ENCODE measurements at regions not wholly inside any gene's neighbourhood (a gene's known extent, or its start where the extent isn't known, plus 50 kb on each side); places are given as distances from the start of the nearest gene placed in this dataset.
"Not testable (repeated sequence)": the region's sequence is repeated elsewhere in the genome, so short reads cannot be mapped to it uniquely, and the experiment has no call there.

- no peak for DNase-seq (ENCODE audit: low read depth, low spot score)
- H3K27ac ChIP-seq: no peak overlapping the region
These were observed 242.8 kb upstream of the GBE1 start for GRCh38 chr3:82004266-82004665.

GRCh38 chr3:82002986-82003642 lies 241.7 kb upstream of the GBE1 start:
- no peak overlapping the region for H3K27ac ChIP-seq
- DNase-seq (ENCODE audit: low read depth, low spot score): no peak

GRCh38 chr3:82002491-82002890 lies 241.0 kb upstream of the GBE1 start:
- no peak for DNase-seq (ENCODE audit: low read depth, low spot score)
- no peak overlapping the region for H3K27ac ChIP-seq

GRCh38 chr3:82001276-82001923 lies 240.0 kb upstream of the GBE1 start:
- no peak for DNase-seq (ENCODE audit: low read depth, low spot score)
- H3K27ac ChIP-seq: no peak overlapping the region

DNA sequence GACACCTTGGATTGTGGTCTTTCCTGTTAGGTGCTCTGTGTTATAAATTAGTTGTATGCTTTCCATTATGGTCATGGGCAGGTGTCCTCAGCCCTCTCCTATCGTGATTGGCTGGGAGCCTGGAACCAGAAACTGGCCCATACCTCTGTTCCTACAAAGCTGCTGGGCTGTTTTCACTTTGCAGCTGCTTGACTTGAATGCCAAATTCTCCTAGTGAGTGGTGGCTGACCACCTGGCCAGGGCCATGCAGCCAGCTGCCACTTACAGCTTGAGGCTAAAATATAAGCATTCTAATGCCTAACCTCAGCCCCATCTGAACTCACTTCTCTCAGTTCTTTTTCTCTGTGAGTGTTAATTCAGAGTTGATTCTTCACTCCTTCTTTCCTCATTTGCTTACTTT lies 239.3 kb upstream of the GBE1 start:
- H3K27ac ChIP-seq: no peak overlapping the region
- DNase-seq (ENCODE audit: low read depth, low spot score): no peak

- no peak overlapping the region for H3K27ac ChIP-seq
- no peak for DNase-seq (ENCODE audit: low read depth, low spot score)
These were observed 238.9 kb upstream of the GBE1 start for GRCh38 chr3:82000350-82000749.

- H3K27ac ChIP-seq: no peak overlapping the region
- DNase-seq (ENCODE audit: low read depth, low spot score): no peak
These were observed 237.5 kb upstream of the GBE1 start for GRCh38 chr3:81998907-81999306.

- no peak overlapping the region for H3K27ac ChIP-seq
- DNase-seq (ENCODE audit: low read depth, low spot score): no peak
These were observed 236.8 kb upstream of the GBE1 start for GRCh38 chr3:81998139-81998755.

DNA sequence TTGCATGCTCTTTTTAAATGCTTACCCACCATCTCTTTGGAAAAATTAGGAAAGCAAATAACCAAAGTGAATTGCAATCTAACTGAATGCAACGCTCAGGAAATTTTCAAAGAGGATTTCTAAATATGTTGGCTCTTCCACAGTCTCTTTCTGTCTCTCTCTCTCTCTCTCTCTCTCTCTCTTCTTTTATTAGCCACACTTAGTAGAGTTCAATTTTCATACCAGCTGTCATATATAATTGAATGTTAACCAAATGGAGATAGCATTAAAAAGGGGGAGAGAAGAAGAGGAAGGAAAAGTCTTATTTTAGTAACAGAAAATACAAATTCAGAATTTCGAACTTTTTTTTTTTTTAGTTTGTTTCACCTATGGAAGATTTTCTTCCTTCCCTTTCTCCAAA lies 235.9 kb upstream of the GBE1 start:
- no peak for DNase-seq (ENCODE audit: low read depth, low spot score)
- no peak overlapping the region for H3K27ac ChIP-seq

GRCh38 chr3:81995329-81995728 lies 233.9 kb upstream of the GBE1 start:
- no peak for DNase-seq (ENCODE audit: low read depth, low spot score)
- no peak overlapping the region for H3K27ac ChIP-seq

DNA sequence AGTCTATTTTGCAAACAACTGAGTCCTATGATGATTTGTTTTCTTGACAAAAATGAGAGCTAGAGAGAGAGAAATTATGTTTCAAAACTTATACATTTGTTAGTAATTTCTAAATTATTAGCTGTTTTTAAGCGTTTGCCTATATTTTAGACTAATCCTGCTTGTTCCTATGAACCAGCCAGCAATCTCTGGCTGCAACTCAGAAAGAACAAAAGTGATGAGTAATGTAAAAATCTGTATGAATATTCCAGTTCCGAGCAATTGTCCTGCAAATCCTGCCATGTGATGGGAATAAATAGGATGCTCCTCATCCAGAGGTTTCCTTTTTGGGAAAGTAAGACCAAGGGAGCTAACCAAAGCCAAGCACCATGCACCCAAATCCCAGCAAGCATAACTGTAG lies 228.3 kb upstream of the GBE1 start:
- H3K27ac ChIP-seq: no peak overlapping the region
- no peak for DNase-seq (ENCODE audit: low read depth, low spot score)

DNA sequence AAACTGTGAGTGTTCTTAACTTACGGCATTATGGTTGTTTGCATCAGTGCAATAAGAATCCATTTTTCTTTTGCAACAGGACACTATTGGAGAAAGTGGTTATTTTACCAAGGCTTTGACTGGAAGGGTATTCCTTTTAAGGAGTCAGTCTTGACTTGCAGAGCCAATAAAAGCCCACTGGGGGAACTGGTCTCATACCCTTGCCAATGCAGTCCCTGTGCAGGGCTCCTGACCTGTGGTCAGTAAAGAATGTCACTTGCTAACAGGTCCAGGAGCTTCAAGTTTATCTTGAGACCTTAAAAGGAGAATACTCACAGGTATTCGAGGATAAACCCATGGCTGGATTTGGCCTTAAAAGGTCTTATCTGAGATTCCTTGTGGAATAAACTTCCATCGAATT lies 227.8 kb upstream of the GBE1 start:
- H3K27ac ChIP-seq: no peak overlapping the region
- DNase-seq (ENCODE audit: low read depth, low spot score): no peak

DNA sequence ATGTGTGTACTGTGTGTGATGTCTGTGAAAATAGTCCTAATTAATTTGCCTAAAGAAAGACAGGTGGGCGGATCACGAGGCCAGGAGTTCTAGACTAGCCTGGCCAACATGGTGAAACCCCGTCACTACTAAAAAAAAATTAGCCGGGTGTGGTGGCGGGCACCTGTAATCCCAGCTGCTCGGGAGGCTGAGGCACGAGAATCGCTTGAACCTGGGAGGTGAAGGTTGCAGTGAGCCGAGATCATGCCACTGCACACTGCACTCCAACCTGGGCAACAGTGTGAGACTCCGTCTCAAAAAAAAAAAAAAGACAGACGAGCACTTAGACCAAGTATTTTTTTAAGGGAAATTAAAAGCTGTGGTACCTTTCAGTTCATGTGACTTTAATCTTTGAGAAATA lies 226.0 kb upstream of the GBE1 start:
- not testable (repeated sequence) for DNase-seq (ENCODE audit: low read depth, low spot score); H3K27ac ChIP-seq

GRCh38 chr3:81985996-81986723 lies 224.7 kb upstream of the GBE1 start:
- H3K27ac ChIP-seq: no peak overlapping the region
- no peak for DNase-seq (ENCODE audit: low read depth, low spot score)

GRCh38 chr3:81983382-81983781 lies 221.9 kb upstream of the GBE1 start:
- H3K27ac ChIP-seq: no peak overlapping the region
- no peak for DNase-seq (ENCODE audit: low read depth, low spot score)

DNA sequence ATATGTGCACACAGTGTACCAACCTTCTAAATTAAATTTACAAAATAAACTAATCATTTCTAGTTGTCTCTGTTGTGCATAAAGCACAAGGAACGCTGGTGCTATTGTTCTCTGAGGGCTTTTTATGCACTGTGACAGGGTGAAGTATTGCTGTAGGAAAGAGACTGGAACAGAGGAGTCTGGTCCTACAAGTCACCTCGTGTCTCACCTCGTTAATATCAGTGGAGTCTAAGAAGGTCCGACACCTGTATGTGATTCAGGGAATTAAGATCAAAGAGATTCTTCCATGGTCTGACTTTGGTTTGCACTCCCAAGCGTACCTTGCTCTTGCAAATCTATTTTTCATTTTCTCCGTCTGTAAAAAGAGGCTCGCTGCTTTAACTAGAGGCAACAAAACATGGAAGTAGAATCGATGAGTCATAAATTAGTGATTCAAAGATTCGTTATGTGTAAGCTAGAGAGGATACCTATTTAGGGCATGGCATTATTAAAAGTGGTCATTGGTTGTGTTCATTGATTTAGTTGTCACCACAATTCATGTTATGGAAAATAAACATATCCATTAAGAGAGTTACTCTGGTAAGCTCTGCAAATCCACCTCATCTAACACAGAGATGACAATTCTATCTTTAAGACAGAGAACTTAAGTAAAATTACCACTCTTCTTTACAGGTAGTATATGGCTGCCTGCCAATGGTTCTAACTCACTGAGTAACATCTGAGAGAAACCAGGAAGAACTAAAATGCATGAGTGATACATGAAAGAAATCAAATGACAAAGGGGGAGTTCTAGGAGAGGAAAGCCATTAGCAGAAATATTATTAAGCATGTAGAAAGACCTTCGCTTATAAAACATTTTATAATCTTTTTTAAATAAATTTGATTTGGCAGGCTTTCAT lies 219.4 kb upstream of the GBE1 start:
- peak; percentile 40 for DNase-seq (ENCODE audit: low read depth, low spot score)
- H3K27ac ChIP-seq: peak overlapping the region; percentile 48

DNA sequence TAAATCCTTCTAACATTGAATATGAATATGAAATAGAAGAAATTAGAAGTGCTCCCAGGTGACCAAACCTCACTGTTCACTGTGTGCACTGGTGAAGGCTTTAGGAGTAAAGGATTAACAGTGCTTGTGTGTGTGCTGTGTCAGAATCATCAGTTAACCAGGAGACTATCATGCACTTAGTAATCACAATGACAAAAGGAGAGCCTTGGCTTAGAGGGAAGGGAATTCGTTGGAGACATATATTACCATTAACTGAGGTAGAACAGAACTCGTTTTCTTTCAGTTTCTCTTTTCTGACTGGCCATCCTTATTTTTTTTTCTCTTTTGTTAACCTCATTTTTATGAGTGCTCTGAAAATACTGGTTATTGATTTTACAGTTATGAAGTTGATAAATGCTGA lies 213.3 kb upstream of the GBE1 start:
- H3K27ac ChIP-seq: no peak overlapping the region
- DNase-seq (ENCODE audit: low read depth, low spot score): no peak

DNA sequence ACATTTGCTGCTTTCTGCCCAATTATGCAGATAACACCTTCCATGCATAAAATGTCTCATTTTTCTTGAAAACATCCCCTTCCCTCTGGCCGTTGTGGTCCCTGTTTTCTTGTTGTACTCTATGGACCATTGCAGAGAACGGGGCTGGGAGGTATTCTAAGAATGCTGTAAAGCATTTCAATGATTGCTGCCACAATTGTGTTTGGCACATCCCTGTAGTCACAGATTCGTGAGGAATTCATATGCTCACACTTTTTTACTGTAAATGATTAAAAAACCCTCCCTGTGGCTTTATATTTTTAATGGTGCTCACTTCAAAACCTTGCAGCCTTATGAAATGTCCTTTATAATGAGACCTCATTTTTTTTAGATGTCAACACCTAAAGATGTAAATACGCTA lies 207.2 kb upstream of the GBE1 start:
- H3K27ac ChIP-seq: no peak overlapping the region
- no peak for DNase-seq (ENCODE audit: low read depth, low spot score)

GRCh38 chr3:81967393-81967792 lies 205.9 kb upstream of the GBE1 start:
- no peak for DNase-seq (ENCODE audit: low read depth, low spot score)
- no peak overlapping the region for H3K27ac ChIP-seq

DNA sequence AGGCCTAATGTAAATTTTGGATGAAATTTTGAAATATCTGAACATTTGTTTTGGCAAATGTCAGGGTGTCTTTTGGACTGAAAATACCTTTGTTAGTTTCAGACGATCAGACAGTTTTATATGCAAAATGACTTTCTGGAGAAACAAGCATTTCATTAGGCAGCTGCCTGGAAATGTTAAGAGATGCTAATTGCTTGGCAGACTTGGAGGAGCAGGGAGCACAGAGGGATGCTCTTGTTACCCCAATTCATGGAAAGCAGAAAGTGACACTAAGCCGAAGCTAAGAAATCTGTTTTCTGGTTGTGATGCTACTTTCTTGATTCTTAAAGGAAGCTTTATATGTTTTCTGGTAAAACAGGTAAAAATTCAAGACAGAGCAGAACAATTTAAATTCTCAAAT lies 204.3 kb upstream of the GBE1 start:
- DNase-seq (ENCODE audit: low read depth, low spot score): no peak
- no peak overlapping the region for H3K27ac ChIP-seq
